Fibroblast of skin of left biceps (primary cell): ENCODE measurements at regions not wholly inside any gene's neighbourhood (a gene's known extent, or its start where the extent isn't known, plus 50 kb on each side); places are given as distances from the start of the nearest gene placed in this dataset.
A peak's percentile ranks its signal among the peaks of the same experiment; 100 is the strongest.

Source experiments
- DNase-seq, 2 experiments: peaks; one replicate each; pipeline ENCODE4 v3.0.0-alpha.2; 2013; ENCODE audit warnings: low read depth in 2 of 2

GRCh38 chr4:174438711-174439110 is 83.6 kb downstream of the HPGD start:
- no peak for DNase-seq

- no peak for DNase-seq
Measured at GRCh38 chr4:174437749-174438148, 84.5 kb downstream of the HPGD start.

GRCh38 chr4:174437324-174437723 is 85.0 kb downstream of the HPGD start:
- DNase-seq = peak in 1 of 2 experiments; percentile 44

GRCh38 chr4:174436377-174436776 is 85.9 kb downstream of the HPGD start:
- no peak for DNase-seq

- DNase-seq = no peak
Measured at GRCh38 chr4:174435974-174436373, 86.3 kb downstream of the HPGD start.

- DNase-seq = no peak
Measured at GRCh38 chr4:174434455-174434854, 87.8 kb downstream of the HPGD start.

GRCh38 chr4:174430576-174430975 is 91.7 kb downstream of the HPGD start:
- DNase-seq = no peak

GRCh38 chr4:174429701-174430410 is 92.4 kb downstream of the HPGD start:
- DNase-seq = no peak

GRCh38 chr4:174427571-174428140 is 94.6 kb downstream of the HPGD start:
- DNase-seq = no peak

GRCh38 chr4:174425669-174426068 is 96.6 kb downstream of the HPGD start:
- DNase-seq = no peak

GRCh38 chr4:174423257-174423944 is 98.9 kb downstream of the HPGD start:
- DNase-seq = no peak

GRCh38 chr4:174422893-174423256 is 99.4 kb downstream of the HPGD start:
- no peak for DNase-seq

GRCh38 chr4:174420316-174420715 is 102.0 kb downstream of the HPGD start:
- no peak for DNase-seq

- no peak for DNase-seq
Measured at GRCh38 chr4:174418640-174419212, 103.6 kb downstream of the HPGD start.

- no peak for DNase-seq
Measured at GRCh38 chr4:174408841-174409552, 113.3 kb downstream of the HPGD start.

GRCh38 chr4:174406383-174406782 is 115.9 kb downstream of the HPGD start:
- no peak for DNase-seq

GRCh38 chr4:174405923-174406322 is 116.4 kb downstream of the HPGD start:
- no peak for DNase-seq

GRCh38 chr4:174404677-174405076 is 117.6 kb downstream of the HPGD start:
- no peak for DNase-seq

- DNase-seq = no peak
Measured at GRCh38 chr4:174403177-174403543, 119.1 kb downstream of the HPGD start.

GRCh38 chr4:174402470-174403176 is 118.9 kb downstream of the CEP44 start:
- DNase-seq = no peak

- DNase-seq = no peak
Measured at GRCh38 chr4:174401471-174402130, 117.9 kb downstream of the CEP44 start.
